ENCODE measurements at regions not wholly inside any gene's neighbourhood (a gene's known extent, or its start where the extent isn't known, plus 50 kb on each side); places are given as distances from the start of the nearest gene placed in this dataset.

DNA sequence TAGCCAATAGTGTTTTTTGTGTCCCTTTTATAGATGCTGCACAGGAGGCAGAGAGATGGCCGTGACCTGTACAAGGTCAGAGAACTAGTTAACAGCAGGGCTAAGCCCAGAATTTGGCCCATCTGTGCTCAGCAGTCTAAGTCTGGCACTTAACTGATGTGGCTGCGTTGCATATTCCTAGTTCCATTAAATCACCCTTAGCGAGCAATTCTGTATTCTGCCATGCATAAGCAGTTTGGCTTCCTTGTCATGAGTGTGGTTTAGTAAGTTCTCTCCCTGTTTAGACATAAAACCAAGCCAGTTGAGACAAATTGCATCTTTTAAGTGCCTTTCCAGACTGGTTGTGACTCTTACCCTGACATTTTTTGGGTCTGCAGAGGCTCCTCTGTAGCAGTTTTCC lies 230.6 kb upstream of the TENM4 start:
- Histone ChIP-seq H3K4me2 (ENCODE audit: insufficient read depth, low read length) (no peak overlapping the region), H4K20me1 (replicated peaks; ENCODE audit: control insufficient read depth, extremely low read depth, insufficient read depth, low read length) (no peaks in the 10 kb centered on the region), H3K9ac (replicated peaks; ENCODE audit: extremely low read depth, insufficient read depth, low read length) (no peak overlapping the region), H3K9me3 (replicated peaks; ENCODE audit: control insufficient read depth, insufficient read depth, low read length) (peaks cover 8% of the 10 kb centered on the region), H3K27me3 (ENCODE audit: control insufficient read depth in 2 of 2, insufficient read depth in 2 of 2, low read length in 2 of 2) (no peaks in the 10 kb centered on the region), H3K4me1 (ENCODE audit: control insufficient read depth, extremely low read depth, insufficient read depth, low read length) (no peaks in the 10 kb centered on the region), H3K4me3 (replicated peaks in 1 of 3; ENCODE audit: insufficient read depth in 1 of 3, low read depth in 1 of 3, low read length in 3 of 3) (no peak overlapping the region), H3K36me3 (ENCODE audit: control insufficient read depth in 2 of 2, extremely low read depth in 1 of 2, insufficient read depth in 2 of 2, low read length in 2 of 2) (no peaks in the 10 kb centered on the region), H3K27ac (ENCODE audit: insufficient read depth, low read depth, low read length) (no peak overlapping the region), H3K79me2 (ENCODE audit: control insufficient read depth, insufficient read depth, low read length) (no peaks in the 10 kb centered on the region), H3K9me1 (replicated peaks; ENCODE audit: control insufficient read depth, extremely low read depth, insufficient read depth, low read length) (no peaks in the 10 kb centered on the region), H2AFZ (ENCODE audit: low read depth, low read length) (no peak overlapping the region)
- TF ChIP-seq POLR2AphosphoS5 (IDR thresholded peaks at IDR 0.05; ENCODE audit: insufficient read depth, low read depth, low read length) = no peak
- no peak for TF ChIP-seq GATA2 (IDR thresholded peaks at IDR 0.05; ENCODE audit: insufficient read depth, insufficient read length, low read depth, low read length)
- TF ChIP-seq JUN (IDR thresholded peaks at IDR 0.05; ENCODE audit: borderline replicate concordance, insufficient read depth, insufficient read length, low read depth) = no peak
- no peak for TF ChIP-seq FOS (IDR thresholded peaks at IDR 0.05; ENCODE audit: borderline replicate concordance, insufficient read depth, low read length)
- TF ChIP-seq MYC (IDR thresholded peaks at IDR 0.05; ENCODE audit: low read depth, low read length) = no peak
- TF ChIP-seq, protein P1, sequence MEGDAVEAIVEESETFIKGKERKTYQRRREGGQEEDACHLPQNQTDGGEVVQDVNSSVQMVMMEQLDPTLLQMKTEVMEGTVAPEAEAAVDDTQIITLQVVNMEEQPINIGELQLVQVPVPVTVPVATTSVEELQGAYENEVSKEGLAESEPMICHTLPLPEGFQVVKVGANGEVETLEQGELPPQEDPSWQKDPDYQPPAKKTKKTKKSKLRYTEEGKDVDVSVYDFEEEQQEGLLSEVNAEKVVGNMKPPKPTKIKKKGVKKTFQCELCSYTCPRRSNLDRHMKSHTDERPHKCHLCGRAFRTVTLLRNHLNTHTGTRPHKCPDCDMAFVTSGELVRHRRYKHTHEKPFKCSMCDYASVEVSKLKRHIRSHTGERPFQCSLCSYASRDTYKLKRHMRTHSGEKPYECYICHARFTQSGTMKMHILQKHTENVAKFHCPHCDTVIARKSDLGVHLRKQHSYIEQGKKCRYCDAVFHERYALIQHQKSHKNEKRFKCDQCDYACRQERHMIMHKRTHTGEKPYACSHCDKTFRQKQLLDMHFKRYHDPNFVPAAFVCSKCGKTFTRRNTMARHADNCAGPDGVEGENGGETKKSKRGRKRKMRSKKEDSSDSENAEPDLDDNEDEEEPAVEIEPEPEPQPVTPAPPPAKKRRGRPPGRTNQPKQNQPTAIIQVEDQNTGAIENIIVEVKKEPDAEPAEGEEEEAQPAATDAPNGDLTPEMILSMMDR (IDR thresholded peaks at IDR 0.05; ENCODE audit: extremely low read depth in 1 of 2, insufficient read depth in 1 of 2, low read depth in 1 of 2, low read length in 2 of 2) = no peak
- TF ChIP-seq, protein P2, sequence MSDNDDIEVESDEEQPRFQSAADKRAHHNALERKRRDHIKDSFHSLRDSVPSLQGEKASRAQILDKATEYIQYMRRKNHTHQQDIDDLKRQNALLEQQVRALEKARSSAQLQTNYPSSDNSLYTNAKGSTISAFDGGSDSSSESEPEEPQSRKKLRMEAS (IDR thresholded peaks at IDR 0.05; ENCODE audit: insufficient read depth, insufficient read length) = no peak
- TF ChIP-seq EZH2 (IDR thresholded peaks at IDR 0.05; ENCODE audit: borderline replicate concordance, low read depth, low read length, severe bottlenecking) = no peak
- no peak for TF ChIP-seq POLR2A (IDR thresholded peaks at IDR 0.05; ENCODE audit: low read depth, low read length)
- FAIRE-seq (no peak), DNase-seq (ENCODE audit: low read depth, low spot score) (no peak)
- intact Hi-C loops (cut with micrococcal nuclease) (no loop called here), dilution Hi-C loops (cut with MboI; ENCODE audit: extremely low pct_ligation_motif_present, low sequenced_read_pairs) (no loop called here)
- POLR2A ChIA-PET = no interaction called here
- CTCF ChIA-PET = no interaction called here
- no TSS peak for BruUV-seq (replicated peaks)
